ENCODE measurements at regions not wholly inside any gene's neighbourhood (a gene's known extent, or its start where the extent isn't known, plus 50 kb on each side); places are given as distances from the start of the nearest gene placed in this dataset.

DNA sequence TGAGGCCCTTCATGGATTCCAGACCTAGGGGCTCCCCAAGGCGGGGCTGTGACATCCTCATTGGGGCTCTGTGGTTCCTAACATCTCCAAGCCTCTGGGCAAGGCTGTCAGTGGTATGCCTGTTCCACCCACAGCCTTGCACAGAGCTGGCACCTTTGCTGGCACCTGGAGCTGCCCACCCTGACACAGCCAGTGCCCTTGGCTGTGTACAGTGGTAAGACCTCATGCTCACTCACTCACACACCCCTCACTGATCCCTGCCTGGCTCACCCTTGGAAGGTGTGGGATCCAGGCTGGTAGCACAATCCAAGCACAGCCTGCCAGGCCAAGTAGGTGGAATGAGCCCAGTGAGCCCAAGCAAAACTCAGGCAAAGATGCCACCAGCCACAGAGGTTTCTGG lies 200.4 kb upstream of the PCDH15 start:
- no peak overlapping the region for H3K4me3 ChIP-seq
- 100% methylated on average over 1 of the region's 1 CpG for WGBS
- no peaks in the 10 kb centered on the region for H3K9me3 ChIP-seq
- peaks cover 0 to 7% (median 0%) of the 10 kb centered on the region in 4 donors for H3K4me1 ChIP-seq
- TF ChIP-seq, protein P1, sequence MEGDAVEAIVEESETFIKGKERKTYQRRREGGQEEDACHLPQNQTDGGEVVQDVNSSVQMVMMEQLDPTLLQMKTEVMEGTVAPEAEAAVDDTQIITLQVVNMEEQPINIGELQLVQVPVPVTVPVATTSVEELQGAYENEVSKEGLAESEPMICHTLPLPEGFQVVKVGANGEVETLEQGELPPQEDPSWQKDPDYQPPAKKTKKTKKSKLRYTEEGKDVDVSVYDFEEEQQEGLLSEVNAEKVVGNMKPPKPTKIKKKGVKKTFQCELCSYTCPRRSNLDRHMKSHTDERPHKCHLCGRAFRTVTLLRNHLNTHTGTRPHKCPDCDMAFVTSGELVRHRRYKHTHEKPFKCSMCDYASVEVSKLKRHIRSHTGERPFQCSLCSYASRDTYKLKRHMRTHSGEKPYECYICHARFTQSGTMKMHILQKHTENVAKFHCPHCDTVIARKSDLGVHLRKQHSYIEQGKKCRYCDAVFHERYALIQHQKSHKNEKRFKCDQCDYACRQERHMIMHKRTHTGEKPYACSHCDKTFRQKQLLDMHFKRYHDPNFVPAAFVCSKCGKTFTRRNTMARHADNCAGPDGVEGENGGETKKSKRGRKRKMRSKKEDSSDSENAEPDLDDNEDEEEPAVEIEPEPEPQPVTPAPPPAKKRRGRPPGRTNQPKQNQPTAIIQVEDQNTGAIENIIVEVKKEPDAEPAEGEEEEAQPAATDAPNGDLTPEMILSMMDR (IDR thresholded peaks at IDR 0.05) = no peak
- TF ChIP-seq EP300 (IDR thresholded peaks at IDR 0.05) (no peak), POLR2AphosphoS5 (IDR thresholded peaks at IDR 0.05) (no peak), POLR2A (IDR thresholded peaks at IDR 0.05; ENCODE audit: low read depth) (no peak)
- no peaks in the 10 kb centered on the region for H3K36me3 ChIP-seq
- H3K27ac ChIP-seq (replicated peaks in 1 of 4) = no peak overlapping the region
- intact Hi-C loops (cut with DNase I) = no loop called here
- H3K27me3 ChIP-seq = no peaks in the 10 kb centered on the region
- no peak for DNase-seq (ENCODE audit: extremely low spot score)

- intact Hi-C loops (cut with DNase I) = no loop called here
- no peaks in the 10 kb centered on the region for H3K9me3 ChIP-seq
- H3K27me3 ChIP-seq = no peaks in the 10 kb centered on the region
- H3K4me3 ChIP-seq = no peak overlapping the region
- no peaks in the 10 kb centered on the region for H3K4me1 ChIP-seq
- no peak overlapping the region for H3K27ac ChIP-seq (replicated peaks in 1 of 4)
- 81% methylated on average over 2 of the region's 2 CpGs for WGBS
- TF ChIP-seq POLR2AphosphoS5 (IDR thresholded peaks at IDR 0.05) = no peak
- DNase-seq (ENCODE audit: extremely low spot score) = no peak
- H3K36me3 ChIP-seq = no peaks in the 10 kb centered on the region
Observed at GRCh38 chr10:54993148-54993547, 192.1 kb upstream of the PCDH15 start.

DNA sequence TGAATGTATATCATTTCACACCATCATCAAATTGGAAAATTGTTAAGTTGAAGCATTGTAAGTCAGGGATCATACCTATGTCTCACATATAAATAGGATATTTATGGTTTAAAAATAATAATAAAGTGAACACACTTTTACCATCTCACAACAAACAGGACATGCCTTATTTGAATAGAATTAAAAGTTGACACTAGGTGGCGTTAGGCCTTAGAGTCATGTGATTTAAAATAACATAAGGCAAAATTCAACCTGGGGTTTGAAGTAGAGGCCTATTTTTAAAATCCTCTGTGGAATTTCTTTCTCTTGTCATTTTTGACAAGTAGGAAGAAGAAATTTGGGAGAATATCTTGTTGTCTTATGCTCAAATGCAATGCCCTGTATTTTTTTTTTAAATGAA lies 184.7 kb upstream of the PCDH15 start:
- Histone ChIP-seq H3K9me3 (no peaks in the 10 kb centered on the region), H3K4me3 (no peak overlapping the region), H3K27me3 (no peaks in the 10 kb centered on the region), H3K4me1 (no peaks in the 10 kb centered on the region), H3K36me3 (no peaks in the 10 kb centered on the region), H3K27ac (replicated peaks in 1 of 4) (no peak overlapping the region)
- WGBS = 33% methylated on average over 1 of the region's 1 CpG
- intact Hi-C loops (cut with DNase I) = loop anchor here (10.0 kb wide), 1 partner anchor 279 kb away; no protein-coding TSS in a partner anchor
- DNase-seq (ENCODE audit: extremely low spot score) = no peak
- TF ChIP-seq EP300 (IDR thresholded peaks at IDR 0.05) (no peak), POLR2AphosphoS5 (IDR thresholded peaks at IDR 0.05) (no peak), POLR2A (IDR thresholded peaks at IDR 0.05; ENCODE audit: low read depth) (no peak)
- TF ChIP-seq, protein P1 (IDR thresholded peaks at IDR 0.05) = peak in 2 of 3 experiments; percentile 13 to 37

DNA sequence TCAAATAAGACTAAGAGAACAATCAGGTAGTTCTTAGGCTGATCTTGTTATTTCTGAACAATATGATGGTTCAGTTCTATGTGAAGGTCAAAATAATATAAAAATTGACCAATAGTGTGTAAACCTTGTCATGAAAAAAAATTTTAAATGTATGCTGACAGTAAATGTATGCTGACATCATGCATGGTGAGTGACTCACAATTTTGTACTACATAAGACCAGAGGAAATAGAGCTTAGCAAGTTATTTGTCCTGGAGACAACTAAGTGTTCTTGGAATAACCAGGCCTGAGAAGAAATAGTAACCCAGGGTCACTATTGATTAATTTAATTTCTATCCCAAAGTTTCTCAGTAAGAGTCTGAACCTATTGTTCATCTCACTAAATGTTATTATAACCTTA lies 182.2 kb upstream of the PCDH15 start:
- Histone ChIP-seq H3K36me3 (no peaks in the 10 kb centered on the region), H3K27ac (replicated peaks in 1 of 4) (no peak overlapping the region), H3K27me3 (no peaks in the 10 kb centered on the region), H3K4me1 (no peaks in the 10 kb centered on the region), H3K4me3 (no peak overlapping the region), H3K9me3 (no peaks in the 10 kb centered on the region)
- TF ChIP-seq POLR2AphosphoS5 (IDR thresholded peaks at IDR 0.05) = no peak
- TF ChIP-seq, protein P1 (IDR thresholded peaks at IDR 0.05) = no peak
- TF ChIP-seq POLR2A (IDR thresholded peaks at IDR 0.05; ENCODE audit: low read depth) = no peak
- no peak for TF ChIP-seq EP300 (IDR thresholded peaks at IDR 0.05)
- intact Hi-C loops (cut with DNase I) = loop anchor here (10.0 kb wide), 1 partner anchor 282 kb away; no protein-coding TSS in a partner anchor
- DNase-seq (ENCODE audit: extremely low spot score) = no peak

DNA sequence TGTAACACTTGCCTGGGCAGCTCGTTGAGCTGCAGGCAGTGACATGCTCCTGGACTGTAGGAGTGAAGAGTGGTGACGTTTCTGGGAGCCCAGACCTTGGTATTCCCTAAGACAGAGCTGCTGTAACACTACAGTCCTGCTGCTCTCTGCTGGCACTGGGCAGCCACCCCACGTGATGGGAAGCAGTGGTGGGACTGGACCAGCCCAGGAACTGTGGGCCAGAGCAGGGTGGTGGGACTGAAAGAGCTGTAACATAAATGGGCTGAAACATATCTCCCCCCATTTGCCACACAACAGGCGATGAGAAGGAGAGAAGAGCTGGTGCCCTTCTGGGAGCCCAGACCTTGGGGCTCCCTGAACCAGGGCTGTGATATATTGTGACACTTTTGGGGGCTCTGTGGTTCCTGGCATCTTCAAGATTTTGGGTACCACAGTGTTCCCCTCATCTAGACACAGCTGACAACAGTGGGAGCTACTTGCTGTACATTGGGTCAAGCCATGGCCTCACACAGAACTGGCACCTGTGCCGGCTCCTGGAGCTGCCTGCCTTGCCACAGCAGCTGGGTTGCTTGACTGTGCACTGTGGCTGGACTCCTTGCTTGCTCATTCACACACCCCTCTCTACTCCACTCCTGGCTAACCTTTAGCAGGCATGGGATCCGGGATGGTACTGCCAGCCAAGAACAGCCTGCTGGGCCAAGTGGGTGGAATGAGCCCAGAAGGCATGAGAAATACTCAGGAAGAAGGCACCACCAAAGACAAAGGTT lies 161.3 kb upstream of the PCDH15 start:
- intact Hi-C loops (cut with DNase I) = no loop called here
- Histone ChIP-seq H3K27ac (replicated peaks in 1 of 4) (no peak overlapping the region), H3K27me3 (no peaks in the 10 kb centered on the region), H3K36me3 (no peaks in the 10 kb centered on the region), H3K4me1 (no peaks in the 10 kb centered on the region), H3K4me3 (no peak overlapping the region), H3K9me3 (no peaks in the 10 kb centered on the region)
- 63% methylated on average over 6 of the region's 6 CpGs for WGBS
- no peak for DNase-seq (ENCODE audit: extremely low spot score)
- TF ChIP-seq, protein P1 (IDR thresholded peaks at IDR 0.05) = no peak
- TF ChIP-seq POLR2AphosphoS5 (IDR thresholded peaks at IDR 0.05) (no peak), POLR2A (IDR thresholded peaks at IDR 0.05; ENCODE audit: low read depth) (no peak)
